Mesendoderm (in vitro differentiated cells): ENCODE measurements at regions not wholly inside any gene's neighbourhood (a gene's known extent, or its start where the extent isn't known, plus 50 kb on each side); places are given as distances from the start of the nearest gene placed in this dataset.

ENCODE experiments used
- DNase-seq: peaks from one replicate; pipeline ENCODE4 v3.0.0; 2013
- H2AK5ac ChIP-seq: 2 replicates; pipeline ENCODE4 v1.6.1; 2013; ENCODE audit warnings: low read length, inconsistent platforms
- H2BK120ac ChIP-seq: 2 replicates; pipeline ENCODE4 v1.6.1; 2013; ENCODE audit warnings: low read depth, mild to moderate bottlenecking, low read length, moderate library complexity, mixed read lengths
- H2BK15ac ChIP-seq: replicated peaks from 2 replicates; pipeline ENCODE4 v1.6.1; 2013; ENCODE audit warnings: low read depth, mild to moderate bottlenecking, moderate library complexity
- H2BK5ac ChIP-seq: 2 replicates; pipeline ENCODE4 v1.6.1; 2013; ENCODE audit warnings: low read length, inconsistent platforms
- H3K18ac ChIP-seq: 2 replicates; pipeline ENCODE4 v1.6.1; 2013; ENCODE audit warnings: mild to moderate bottlenecking, low read length, mixed read lengths
- H3K23ac ChIP-seq: one replicate; pipeline ENCODE4 v1.6.1; 2013; ENCODE audit warnings: low read length
- H3K27ac ChIP-seq: 2 replicates; pipeline ENCODE4 v1.5.1; 2013; ENCODE audit warnings: low read depth, mild to moderate bottlenecking, inconsistent platforms, low read length, moderate library complexity
- H3K27me3 ChIP-seq: 2 replicates; pipeline ENCODE4 v1.6.1; 2013; ENCODE audit warnings: low read length, control low read depth, mild to moderate bottlenecking, inconsistent platforms; ENCODE audit not compliant: insufficient read depth, poor library complexity
- H3K36me3 ChIP-seq: 2 replicates; pipeline ENCODE4 v1.6.1; 2013; ENCODE audit warnings: low read length, inconsistent platforms; ENCODE audit not compliant: control insufficient read depth, insufficient read depth
- H3K4ac ChIP-seq: one replicate; pipeline ENCODE4 v1.6.1; 2013; ENCODE audit warnings: low read depth, mild to moderate bottlenecking, low read length, moderate library complexity
- H3K4me1 ChIP-seq: 2 replicates; pipeline ENCODE4 v1.6.1; 2013; ENCODE audit warnings: low read depth, low read length, inconsistent platforms; ENCODE audit not compliant: control insufficient read depth
- H3K4me2 ChIP-seq: 2 replicates; pipeline ENCODE4 v1.6.1; 2013; ENCODE audit warnings: low read length
- H3K4me3 ChIP-seq: 2 replicates; pipeline ENCODE4 v1.5.1; 2013; ENCODE audit warnings: mild to moderate bottlenecking, low read length
- H3K56ac ChIP-seq: one replicate; pipeline ENCODE4 v1.6.1; 2013; ENCODE audit warnings: low read length
- H3K79me1 ChIP-seq: 2 replicates; pipeline ENCODE4 v1.6.1; 2013; ENCODE audit warnings: low read length, inconsistent platforms
- H3K79me2 ChIP-seq: 2 replicates; pipeline ENCODE4 v1.6.1; 2013; ENCODE audit warnings: mild to moderate bottlenecking, low read length; ENCODE audit not compliant: control insufficient read depth, insufficient read depth
- H3K9ac ChIP-seq: 2 replicates; pipeline ENCODE4 v1.6.1; 2013; ENCODE audit warnings: low read length, inconsistent platforms
- H4K5ac ChIP-seq: one replicate; pipeline ENCODE4 v1.6.1; 2013; ENCODE audit warnings: low read length
- H4K8ac ChIP-seq: one replicate; pipeline ENCODE4 v1.6.1; 2013; ENCODE audit warnings: low read depth, mild to moderate bottlenecking, control low read depth, low read length, moderate library complexity
- WGBS: extraction: QIAGEN DNeasy Blood & Tissue Kit; methylation state at CpG from one replicate; pipeline ENCODE4 v1.1.7; 2013; ENCODE audit warnings: low lambda C conversion rate, missing lambda C conversion rate; ENCODE audit not compliant: insufficient coverage; ENCODE audit errors: extremely low coverage; 5-methylcytosine and 5-hydroxymethylcytosine counted together

- no peak overlapping the region for H4K5ac ChIP-seq
These were observed 146.7 kb upstream of the LRFN2 start for GRCh38 chr6:40733770-40734396.

GRCh38 chr6:40733290-40733689, 146.1 kb upstream of the LRFN2 start:
- DNase-seq, result peak; percentile 68
- Histone ChIP-seq H3K23ac (no peak overlapping the region), H3K4me2 (no peak overlapping the region), H3K79me2 (no peaks in the 10 kb centered on the region), H3K79me1 (no peaks in the 10 kb centered on the region), H4K5ac (no peak overlapping the region), H3K4me1 (peaks cover 6% of the 10 kb centered on the region), H3K36me3 (no peaks in the 10 kb centered on the region), H2AK5ac (no peak overlapping the region), H2BK5ac (no peak overlapping the region), H3K56ac (no peak overlapping the region), H4K8ac (no peak overlapping the region), H3K27me3 (no peaks in the 10 kb centered on the region), H2BK120ac (no peak overlapping the region), H3K27ac (no peak overlapping the region), H3K4me3 (no peak overlapping the region), H2BK15ac (no peak overlapping the region), H3K4ac (no peak overlapping the region), H3K18ac (no peak overlapping the region), H3K9ac (no peak overlapping the region)
- no CpG with 5 or more reads among the region's 1 CpG for WGBS

More at GRCh38 chr6:40733770-40734396, 146.7 kb upstream of the LRFN2 start:
- H3K79me1 ChIP-seq, result no peaks in the 10 kb centered on the region
- peak; percentile 27 for DNase-seq
- no peak overlapping the region for H4K8ac ChIP-seq
- no peak overlapping the region for H2BK120ac ChIP-seq
- H3K4ac ChIP-seq, result no peak overlapping the region
- H3K9ac ChIP-seq, result no peak overlapping the region
- H3K27me3 ChIP-seq, result no peaks in the 10 kb centered on the region
- H3K36me3 ChIP-seq, result no peaks in the 10 kb centered on the region
- peaks cover 6% of the 10 kb centered on the region for H3K4me1 ChIP-seq
- H2AK5ac ChIP-seq, result no peak overlapping the region
- no peaks in the 10 kb centered on the region for H3K79me2 ChIP-seq
- no peak overlapping the region for H3K27ac ChIP-seq
- no peak overlapping the region for H2BK5ac ChIP-seq
- no peak overlapping the region for H3K4me2 ChIP-seq
- H3K18ac ChIP-seq, result no peak overlapping the region
- no peak overlapping the region for H2BK15ac ChIP-seq
- H3K4me3 ChIP-seq, result no peak overlapping the region
- WGBS, result no CpG with 5 or more reads among the region's 4 CpGs
- no peak overlapping the region for H3K56ac ChIP-seq
- H3K23ac ChIP-seq, result no peak overlapping the region

- Histone ChIP-seq H3K79me2 (no peaks in the 10 kb centered on the region), H3K27me3 (no peaks in the 10 kb centered on the region), H4K5ac (no peak overlapping the region), H3K4me1 (peaks cover 6% of the 10 kb centered on the region), H3K36me3 (no peaks in the 10 kb centered on the region), H3K9ac (no peak overlapping the region), H3K4me3 (no peak overlapping the region), H2AK5ac (no peak overlapping the region), H3K18ac (no peak overlapping the region), H3K4me2 (no peak overlapping the region), H3K23ac (no peak overlapping the region), H3K4ac (no peak overlapping the region), H2BK15ac (no peak overlapping the region), H3K79me1 (no peaks in the 10 kb centered on the region), H3K56ac (no peak overlapping the region), H2BK5ac (no peak overlapping the region), H3K27ac (no peak overlapping the region), H4K8ac (no peak overlapping the region), H2BK120ac (no peak overlapping the region)
- no peak for DNase-seq
- no CpG with 5 or more reads among the region's 3 CpGs for WGBS
These were observed 145.7 kb upstream of the LRFN2 start for GRCh38 chr6:40732878-40733277.

- H3K4ac ChIP-seq, result no peak overlapping the region
- no peak overlapping the region for H2AK5ac ChIP-seq
- H3K9ac ChIP-seq, result no peak overlapping the region
- H3K23ac ChIP-seq, result no peak overlapping the region
- peaks cover 6% of the 10 kb centered on the region for H3K4me1 ChIP-seq
- no peak overlapping the region for H4K5ac ChIP-seq
- DNase-seq, result no peak
- no peak overlapping the region for H2BK15ac ChIP-seq
- no peaks in the 10 kb centered on the region for H3K79me1 ChIP-seq
- no peaks in the 10 kb centered on the region for H3K36me3 ChIP-seq
- no peak overlapping the region for H3K4me3 ChIP-seq
- no peak overlapping the region for H2BK5ac ChIP-seq
- no peak overlapping the region for H3K18ac ChIP-seq
- H3K79me2 ChIP-seq, result no peaks in the 10 kb centered on the region
- no peak overlapping the region for H4K8ac ChIP-seq
- no peak overlapping the region for H3K4me2 ChIP-seq
- H2BK120ac ChIP-seq, result no peak overlapping the region
- H3K56ac ChIP-seq, result peak overlapping the region; percentile 20
- H3K27me3 ChIP-seq, result no peaks in the 10 kb centered on the region
- WGBS, result no CpG with 5 or more reads among the region's 3 CpGs
- no peak overlapping the region for H3K27ac ChIP-seq
These were observed 141.5 kb upstream of the LRFN2 start for GRCh38 chr6:40728643-40729042.

- Histone ChIP-seq H3K18ac (no peak overlapping the region), H4K5ac (no peak overlapping the region), H3K4ac (no peak overlapping the region), H3K23ac (no peak overlapping the region), H3K36me3 (no peaks in the 10 kb centered on the region), H3K4me1 (peaks cover 6% of the 10 kb centered on the region), H3K56ac (no peak overlapping the region), H3K4me3 (no peak overlapping the region), H2BK15ac (no peak overlapping the region), H2AK5ac (no peak overlapping the region), H4K8ac (no peak overlapping the region), H3K9ac (no peak overlapping the region), H3K27me3 (no peaks in the 10 kb centered on the region), H2BK120ac (no peak overlapping the region), H3K79me1 (no peaks in the 10 kb centered on the region), H2BK5ac (no peak overlapping the region), H3K79me2 (no peaks in the 10 kb centered on the region), H3K27ac (no peak overlapping the region), H3K4me2 (no peak overlapping the region)
- DNase-seq, result peak; percentile 82
- no CpG with 5 or more reads among the region's 1 CpG for WGBS
These were observed 140.1 kb upstream of the LRFN2 start for GRCh38 chr6:40727271-40727670.

- Histone ChIP-seq H3K4me3 (no peak overlapping the region), H3K4me1 (peaks cover 6% of the 10 kb centered on the region), H3K27ac (no peak overlapping the region), H2AK5ac (no peak overlapping the region), H4K8ac (no peak overlapping the region), H2BK120ac (no peak overlapping the region), H3K56ac (no peak overlapping the region), H2BK15ac (no peak overlapping the region), H3K4me2 (no peak overlapping the region), H3K79me1 (no peaks in the 10 kb centered on the region), H2BK5ac (no peak overlapping the region), H3K4ac (no peak overlapping the region), H3K18ac (no peak overlapping the region), H3K27me3 (no peaks in the 10 kb centered on the region), H3K9ac (no peak overlapping the region), H3K36me3 (no peaks in the 10 kb centered on the region), H3K79me2 (no peaks in the 10 kb centered on the region), H4K5ac (no peak overlapping the region), H3K23ac (no peak overlapping the region)
- whole genome bisulfite sequencing, result no CpG with 5 or more reads among the region's 5 CpGs
- DNase-seq, result no peak
These were observed 139.7 kb upstream of the LRFN2 start for GRCh38 chr6:40726853-40727252.
